Heart left ventricle (tissue), 16 donors: ENCODE measurements at regions not wholly inside any gene's neighbourhood (a gene's known extent, or its start where the extent isn't known, plus 50 kb on each side); places are given as distances from the start of the nearest gene placed in this dataset.

Experiments used
- ATAC-seq, 4 donors: fragments of 200-7000 bp; cut with Tn5 transposase; one replicate each; pipeline ENCODE4 v1.9.1; 2020 to 2022; ENCODE audit warnings: moderate library complexity in 4 of 4, mild to moderate bottlenecking in 3 of 4, moderate number of reproducible peaks in 1 of 4
- DNase-seq, 5 donors: peaks; one replicate each; pipeline ENCODE4 v3.0.0-alpha.2; 2020
- H3K27ac ChIP-seq, 12 donors: fragments of 200-600 bp; sonication (generic) in 4 of 12; one replicate each; pipeline versions ENCODE4 v1.5.0 to v1.8.0; 2016 to 2022; ENCODE audit warnings: mild to moderate bottlenecking in 2 of 12
- H3K27me3 ChIP-seq, 9 donors: fragments of 200-600 bp; sonication (generic) in 2 of 9; one replicate each; pipeline versions ENCODE4 v1.5.1 to v1.8.0; 2016 to 2022; ENCODE audit warnings: mild to moderate bottlenecking in 3 of 9
- H3K36me3 ChIP-seq, 9 donors: fragments of 200-600 bp; sonication (generic) in 2 of 9; one replicate each; pipeline versions ENCODE4 v1.5.0 to v1.8.0; 2018 to 2022; ENCODE audit warnings: mild to moderate bottlenecking in 2 of 9
- H3K4me1 ChIP-seq, 12 donors: fragments of 200-600 bp; sonication (generic) in 4 of 12; one replicate each; pipeline versions ENCODE4 v1.5.0 to v1.8.0; 2016 to 2022; ENCODE audit warnings: mild to moderate bottlenecking in 3 of 12
- H3K4me3 ChIP-seq, 12 donors: fragments of 200-600 bp; sonication (generic) in 4 of 12; one replicate each; pipeline versions ENCODE4 v1.5.0 to v1.8.0; 2017 to 2022; ENCODE audit warnings: mild to moderate bottlenecking in 9 of 12, moderate library complexity in 4 of 12
- H3K9me3 ChIP-seq, 12 donors: fragments of 200-600 bp; sonication (generic) in 4 of 12; one replicate each; pipeline versions ENCODE4 v1.5.0 to v1.8.0; 2016 to 2022; ENCODE audit warnings: mild to moderate bottlenecking in 1 of 12
- POLR2A ChIP-seq, 2 donors: fragments of 450-650 bp; IDR thresholded peaks; one replicate each; pipeline ENCODE4 v1.6.1; 2017; ENCODE audit warnings: antibody characterized with exemption in 2 of 2, mild to moderate bottlenecking in 2 of 2, moderate library complexity in 2 of 2
- WGBS, 4 donors: extraction: QIAGEN DNeasy Blood & Tissue Kit in 2 of 4; methylation state at CpG; one replicate each; pipeline versions ENCODE4 v1.1.5 to v1.1.7; 2013 to 2018; 5-methylcytosine and 5-hydroxymethylcytosine counted together
- intact Hi-C, 10 donors: fragments of 100-400 bp; cut with DNase I; formaldehyde crosslinking; loops; one replicate each; pipeline versions ENCODE4 v1.11.1 to v1.14.2; 2022
- TF ChIP-seq, protein P1 (sequence below), 12 donors: fragments of 200-600 bp; sonication (generic) in 4 of 12; IDR thresholded peaks; one replicate each; pipeline versions ENCODE4 v1.5.0 to v1.8.0; 2018 to 2022; ENCODE audit warnings: antibody characterized with exemption in 12 of 12, mild to moderate bottlenecking in 5 of 12
- donor health status: ischemic (EF 13 %, LVEDD 7.1; RV severe dilation, severe dysfunction).
- donor health status: healthy with polysubstance abuse.
- donor health status: DM: no; HTN: yes; CAD: no.
- donor health status: DM: no; HTN: no; CAD: no.
- donor health status: ischemic (EF 25% LVEDD 6.9; RV normal size, moderate dysfunction).
- donor health status: ischemic (EF 25% LVEDD 5.7; RV mildly dilated, moderate dysfunction).
- donor health status: healthy.
- donor health status: DM: yes; HTN: yes; CAD: no.
- donor health status: ischemic (EF 35%, LVEDD 5.7; RV mildly dilated, moderate dysfunction).
- donor health status: nonischemic (EF 11% LVEDD 7.7; RV severe dilation, severe dysfunction).
- donor health status: DM: yes; HTN: yes; CAD: no.
- donor health status: PGD.
- donor health status: ischemic (EF 29% LVEDD 5.4; RV normal size, mild dysfunction).
- donor health status: nonischemic (EF 23%, LVEDD 6.1; RV moderate dilation, normal function).

DNA sequence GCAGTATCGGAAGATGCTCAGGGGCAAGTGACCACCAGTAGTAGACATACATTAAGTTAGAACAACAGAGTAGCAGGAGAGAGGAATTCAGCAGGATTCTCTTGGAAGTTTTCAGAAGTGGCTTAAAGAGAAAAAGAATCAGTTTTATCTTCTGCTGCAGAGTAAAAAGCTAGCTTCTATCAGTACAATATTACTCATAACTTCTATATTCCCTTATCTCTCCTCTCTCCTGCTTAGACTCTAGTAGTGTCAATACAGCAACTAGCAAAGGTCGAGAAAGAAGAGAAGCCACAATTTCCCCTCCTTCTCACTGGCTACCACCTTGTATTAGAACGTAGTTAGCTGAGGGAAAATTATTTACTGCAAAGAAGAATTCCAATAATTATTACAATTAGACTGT lies 539.7 kb downstream of the DIPK2A start:
- H3K36me3 ChIP-seq: no peaks in the 10 kb centered on the region
- H3K4me3 ChIP-seq: no peak overlapping the region
- no peaks in the 10 kb centered on the region for H3K9me3 ChIP-seq
- TF ChIP-seq, protein P1, sequence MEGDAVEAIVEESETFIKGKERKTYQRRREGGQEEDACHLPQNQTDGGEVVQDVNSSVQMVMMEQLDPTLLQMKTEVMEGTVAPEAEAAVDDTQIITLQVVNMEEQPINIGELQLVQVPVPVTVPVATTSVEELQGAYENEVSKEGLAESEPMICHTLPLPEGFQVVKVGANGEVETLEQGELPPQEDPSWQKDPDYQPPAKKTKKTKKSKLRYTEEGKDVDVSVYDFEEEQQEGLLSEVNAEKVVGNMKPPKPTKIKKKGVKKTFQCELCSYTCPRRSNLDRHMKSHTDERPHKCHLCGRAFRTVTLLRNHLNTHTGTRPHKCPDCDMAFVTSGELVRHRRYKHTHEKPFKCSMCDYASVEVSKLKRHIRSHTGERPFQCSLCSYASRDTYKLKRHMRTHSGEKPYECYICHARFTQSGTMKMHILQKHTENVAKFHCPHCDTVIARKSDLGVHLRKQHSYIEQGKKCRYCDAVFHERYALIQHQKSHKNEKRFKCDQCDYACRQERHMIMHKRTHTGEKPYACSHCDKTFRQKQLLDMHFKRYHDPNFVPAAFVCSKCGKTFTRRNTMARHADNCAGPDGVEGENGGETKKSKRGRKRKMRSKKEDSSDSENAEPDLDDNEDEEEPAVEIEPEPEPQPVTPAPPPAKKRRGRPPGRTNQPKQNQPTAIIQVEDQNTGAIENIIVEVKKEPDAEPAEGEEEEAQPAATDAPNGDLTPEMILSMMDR (IDR thresholded peaks at IDR 0.05): no peak
- TF ChIP-seq POLR2A (IDR thresholded peaks at IDR 0.05): no peak
- ATAC-seq: no peak
- 43 to 67% (median 51%) methylated on average over 3 of the region's 3 CpGs for WGBS, 4 donors
- no peak for DNase-seq
- H3K27me3 ChIP-seq: no peaks in the 10 kb centered on the region
- no peak overlapping the region for H3K27ac ChIP-seq
- intact Hi-C loops: no loop called here
- no peaks in the 10 kb centered on the region for H3K4me1 ChIP-seq

DNA sequence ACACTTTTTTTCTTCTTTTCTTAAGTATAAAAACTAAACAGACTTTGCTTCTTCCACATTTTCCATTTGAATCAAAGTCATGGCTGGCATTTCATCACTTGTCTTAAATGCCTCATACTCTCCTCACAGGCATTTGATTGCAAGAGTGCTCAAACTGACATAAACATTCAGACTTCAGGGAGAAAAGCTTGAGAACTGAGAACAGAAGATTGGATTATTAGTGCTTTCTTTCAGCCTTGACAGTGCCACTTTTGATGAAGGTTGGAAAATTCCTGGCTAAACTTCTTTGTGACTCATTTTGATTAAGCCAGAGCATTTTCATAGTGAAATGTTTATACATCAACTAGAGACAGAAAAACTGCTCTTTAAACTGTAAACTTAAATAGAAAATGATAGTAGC lies 544.4 kb downstream of the DIPK2A start:
- Histone ChIP-seq H3K4me1 (no peaks in the 10 kb centered on the region), H3K27me3 (no peaks in the 10 kb centered on the region), H3K4me3 (no peak overlapping the region), H3K36me3 (no peaks in the 10 kb centered on the region), H3K27ac (no peak overlapping the region), H3K9me3 (no peaks in the 10 kb centered on the region)
- no peak for DNase-seq
- ATAC-seq: no peak
- intact Hi-C loops: no loop called here
- TF ChIP-seq, protein P1 (IDR thresholded peaks at IDR 0.05): no peak
- no peak for TF ChIP-seq POLR2A (IDR thresholded peaks at IDR 0.05)

DNA sequence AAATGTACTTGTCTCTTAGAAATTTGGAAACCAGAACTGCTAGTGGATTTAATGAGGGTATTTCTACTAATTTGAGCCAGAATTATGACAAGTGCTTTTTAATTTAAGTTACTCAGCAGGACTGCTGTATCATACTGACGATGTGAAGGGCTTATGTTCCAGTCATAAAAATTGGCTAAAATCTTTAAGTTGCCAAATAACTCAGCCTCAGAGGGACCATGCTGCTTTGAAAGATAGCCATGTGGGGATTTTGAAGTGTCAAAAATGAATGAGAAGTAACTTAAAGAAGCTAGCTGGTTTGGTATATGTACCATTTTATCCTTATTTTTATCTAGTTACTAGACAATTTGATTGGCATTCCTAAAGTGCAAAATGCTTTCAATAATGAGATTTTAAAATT lies 545.0 kb downstream of the DIPK2A start:
- TF ChIP-seq, protein P1 (IDR thresholded peaks at IDR 0.05): no peak
- no peak for TF ChIP-seq POLR2A (IDR thresholded peaks at IDR 0.05)
- H3K27me3 ChIP-seq: no peaks in the 10 kb centered on the region
- intact Hi-C loops: no loop called here
- H3K27ac ChIP-seq: no peak overlapping the region
- ATAC-seq (no peak), DNase-seq (no peak)
- H3K36me3 ChIP-seq: no peaks in the 10 kb centered on the region
- no peak overlapping the region for H3K4me3 ChIP-seq
- H3K4me1 ChIP-seq: no peaks in the 10 kb centered on the region
- no peaks in the 10 kb centered on the region for H3K9me3 ChIP-seq
- WGBS, 4 donors: 65 to 82% (median 72%) methylated on average over 1 of the region's 1 CpG

DNA sequence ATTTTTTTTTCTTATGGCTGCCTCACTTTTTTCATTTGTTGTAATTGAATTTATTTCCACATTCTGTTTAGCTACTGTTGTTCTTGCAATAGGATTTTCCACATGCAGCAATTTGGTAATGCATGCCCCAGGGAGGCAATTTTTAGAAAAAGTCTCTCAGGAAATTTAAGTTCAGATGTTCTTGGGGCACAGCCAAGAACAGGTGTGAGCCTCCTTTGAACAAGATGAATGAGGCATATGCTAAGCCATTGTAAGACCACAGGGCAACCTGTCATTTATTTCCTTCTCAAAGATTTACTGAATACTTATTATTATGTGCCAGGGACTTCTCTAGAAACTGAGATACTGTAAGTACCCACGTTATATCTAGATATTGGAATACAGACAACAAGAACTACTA lies 549.5 kb downstream of the DIPK2A start:
- no peak overlapping the region for H3K27ac ChIP-seq
- intact Hi-C loops: no loop called here
- no peaks in the 10 kb centered on the region for H3K4me1 ChIP-seq
- no peak for TF ChIP-seq POLR2A (IDR thresholded peaks at IDR 0.05)
- TF ChIP-seq, protein P1 (IDR thresholded peaks at IDR 0.05): no peak
- WGBS, 4 donors: 50 to 55% (median 52%) methylated on average over 1 of the region's 1 CpG
- ATAC-seq (no peak), DNase-seq (no peak)
- peaks cover 0 to 9% (median 0%) of the 10 kb centered on the region in 12 donors for H3K9me3 ChIP-seq
- no peak overlapping the region for H3K4me3 ChIP-seq
- H3K36me3 ChIP-seq: no peaks in the 10 kb centered on the region
- H3K27me3 ChIP-seq: no peaks in the 10 kb centered on the region
